GM12878 (cell line): ENCODE measurements at regions not wholly inside any gene's neighbourhood (a gene's known extent, or its start where the extent isn't known, plus 50 kb on each side); places are given as distances from the start of the nearest gene placed in this dataset.
A peak's percentile ranks its signal among the peaks of the same experiment; 100 is the strongest.

ENCODE experiments used
- IKZF1 ChIP-seq: fragments of 450-650 bp; conservative IDR thresholded peaks from 2 replicates; pipeline ENCODE4 v1.6.1; 2017; ENCODE audit warnings: antibody characterized with exemption, mild to moderate bottlenecking
- MTA2 ChIP-seq: fragments of 450-650 bp; IDR thresholded peaks from 2 replicates; pipeline ENCODE4 v1.6.1; 2016; ENCODE audit warnings: low read depth, mild to moderate bottlenecking, moderate library complexity
- NBN ChIP-seq: fragments of 450-650 bp; IDR thresholded peaks from 2 replicates; pipeline ENCODE4 v1.6.1; 2016
- NR2C2 ChIP-seq: IDR thresholded peaks from 2 replicates; pipeline ENCODE4 v1.6.1; 2011; ENCODE audit warnings: borderline replicate concordance, low read depth; ENCODE audit not compliant: control insufficient read depth, insufficient read length
- NRF1 ChIP-seq: conservative IDR thresholded peaks from 2 replicates; pipeline ENCODE4 v1.6.1; 2011; ENCODE audit warnings: mild to moderate bottlenecking, low read depth, low read length, improper control_type of control experiment
- PML ChIP-seq: IDR thresholded peaks from 2 replicates; pipeline ENCODE4 v1.6.1; 2012; ENCODE audit warnings: low read length, inconsistent platforms
- POLR2AphosphoS2 ChIP-seq: IDR thresholded peaks from 2 replicates; pipeline ENCODE4 v1.6.1; 2011; ENCODE audit warnings: low read depth, mild to moderate bottlenecking, low read length, improper control_type of control experiment, moderate library complexity
- RAD21 ChIP-seq: IDR thresholded peaks from 2 replicates; pipeline ENCODE4 v1.6.1; 2011; ENCODE audit warnings: mild to moderate bottlenecking, low read depth, low read length, moderate library complexity; ENCODE audit not compliant: insufficient read depth
- RUNX3 ChIP-seq: IDR thresholded peaks from 2 replicates; pipeline ENCODE4 v1.6.1; 2012; ENCODE audit warnings: low read length, inconsistent platforms
- SP1 ChIP-seq: IDR thresholded peaks from one replicate; pipeline ENCODE4 v1.6.1; 2011; ENCODE audit warnings: low read depth, low read length
- STAT1 ChIP-seq: fragments of 450-650 bp; conservative IDR thresholded peaks from 2 replicates; pipeline ENCODE4 v1.6.1; 2014; ENCODE audit warnings: antibody characterized with exemption, mild to moderate bottlenecking
- SUZ12 ChIP-seq: fragments of 200-600 bp; sonication (generic); IDR thresholded peaks from one replicate; pipeline ENCODE4 v1.6.1; 2018; ENCODE audit warnings: antibody characterized with exemption, mild to moderate bottlenecking; ENCODE audit not compliant: unreplicated experiment
- TAF1 ChIP-seq: IDR thresholded peaks from 2 replicates; pipeline ENCODE4 v1.6.1; 2011; ENCODE audit warnings: mild to moderate bottlenecking, low read depth, low read length, borderline replicate concordance
- WRNIP1 ChIP-seq: IDR thresholded peaks from 2 replicates; pipeline ENCODE4 v1.6.1; 2011; ENCODE audit warnings: low read depth, low read length, improper control_type of control experiment, borderline replicate concordance
- ZNF274 ChIP-seq: IDR thresholded peaks from one replicate; pipeline ENCODE4 v1.8.0; 2011; ENCODE audit not compliant: insufficient read length, insufficient read depth
- TF ChIP-seq, protein P1 (sequence below): fragments of 450-650 bp; IDR thresholded peaks from 2 replicates; pipeline ENCODE4 v1.6.1; 2018; ENCODE audit warnings: mild to moderate bottlenecking, low read depth, moderate library complexity; ENCODE audit not compliant: partially characterized antibody
- TF ChIP-seq, protein P2 (sequence below): IDR thresholded peaks from 2 replicates; pipeline ENCODE4 v1.6.1; 2012; ENCODE audit warnings: low read depth, low read length, improper control_type of control experiment
- TF ChIP-seq, protein P3 (sequence below): fragments of 450-650 bp; IDR thresholded peaks from 2 replicates; pipeline ENCODE4 v1.6.1; 2016; ENCODE audit warnings: mild to moderate bottlenecking
- TF ChIP-seq, protein P4 (sequence below): IDR thresholded peaks from 2 replicates; pipeline ENCODE4 v1.6.1; 2012; ENCODE audit warnings: low read length, inconsistent platforms

DNA sequence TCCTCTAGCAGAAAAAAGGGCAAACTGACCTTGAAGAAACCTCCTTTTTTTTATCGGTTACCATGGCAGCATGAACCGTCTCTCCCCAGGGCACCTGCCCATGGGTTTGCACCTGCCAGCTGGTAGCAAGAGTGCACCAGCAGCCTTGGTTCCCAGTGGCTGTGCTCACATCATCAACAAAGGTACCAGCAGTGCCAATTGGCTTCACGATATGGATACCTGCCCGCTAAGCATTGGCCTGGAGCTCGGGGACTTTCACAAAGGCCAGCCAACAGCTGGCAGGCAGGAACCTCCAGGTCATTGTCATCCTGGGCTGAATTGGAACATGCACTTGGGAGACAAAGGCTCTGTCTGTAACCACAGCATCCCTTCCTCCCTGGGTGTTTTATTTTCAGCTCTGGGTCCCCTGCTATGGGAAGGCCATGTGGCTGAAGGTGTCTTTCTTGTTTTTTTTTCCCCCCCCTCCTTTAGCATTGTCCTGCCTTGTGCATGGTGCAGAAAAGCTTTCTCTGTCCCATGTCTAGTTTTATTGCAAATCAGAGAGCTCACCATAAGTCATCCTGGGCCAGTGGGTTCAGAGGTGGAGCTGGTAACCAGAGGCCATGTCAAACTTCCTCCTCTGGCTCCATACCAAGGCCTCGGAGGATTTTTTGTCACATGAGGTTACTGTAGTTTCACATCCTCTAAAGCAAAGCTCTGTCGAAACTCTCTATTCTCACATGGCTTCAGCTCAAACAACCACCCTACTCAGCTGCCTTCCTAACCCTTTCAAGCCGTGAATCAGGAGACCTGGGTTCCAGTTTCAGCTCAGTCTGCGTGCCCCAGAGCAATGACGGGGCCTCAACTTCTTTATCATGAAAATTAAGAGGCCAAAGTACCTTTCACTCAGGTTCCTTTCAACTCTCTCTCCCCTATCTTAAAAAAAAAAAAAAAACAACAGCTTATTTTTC is 145.5 kb upstream of the MAP3K1 start (continued):
- TF ChIP-seq, protein P1, sequence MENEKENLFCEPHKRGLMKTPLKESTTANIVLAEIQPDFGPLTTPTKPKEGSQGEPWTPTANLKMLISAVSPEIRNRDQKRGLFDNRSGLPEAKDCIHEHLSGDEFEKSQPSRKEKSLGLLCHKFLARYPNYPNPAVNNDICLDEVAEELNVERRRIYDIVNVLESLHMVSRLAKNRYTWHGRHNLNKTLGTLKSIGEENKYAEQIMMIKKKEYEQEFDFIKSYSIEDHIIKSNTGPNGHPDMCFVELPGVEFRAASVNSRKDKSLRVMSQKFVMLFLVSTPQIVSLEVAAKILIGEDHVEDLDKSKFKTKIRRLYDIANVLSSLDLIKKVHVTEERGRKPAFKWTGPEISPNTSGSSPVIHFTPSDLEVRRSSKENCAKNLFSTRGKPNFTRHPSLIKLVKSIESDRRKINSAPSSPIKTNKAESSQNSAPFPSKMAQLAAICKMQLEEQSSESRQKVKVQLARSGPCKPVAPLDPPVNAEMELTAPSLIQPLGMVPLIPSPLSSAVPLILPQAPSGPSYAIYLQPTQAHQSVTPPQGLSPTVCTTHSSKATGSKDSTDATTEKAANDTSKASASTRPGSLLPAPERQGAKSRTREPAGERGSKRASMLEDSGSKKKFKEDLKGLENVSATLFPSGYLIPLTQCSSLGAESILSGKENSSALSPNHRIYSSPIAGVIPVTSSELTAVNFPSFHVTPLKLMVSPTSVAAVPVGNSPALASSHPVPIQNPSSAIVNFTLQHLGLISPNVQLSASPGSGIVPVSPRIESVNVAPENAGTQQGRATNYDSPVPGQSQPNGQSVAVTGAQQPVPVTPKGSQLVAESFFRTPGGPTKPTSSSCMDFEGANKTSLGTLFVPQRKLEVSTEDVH, result no peak
- TF ChIP-seq SP1 (peak; percentile 29), ZNF274 (no peak), NRF1 (no peak), STAT1 (no peak), RUNX3 (peak; percentile 75), TAF1 (no peak), RAD21 (no peak; the same call in 1 of the 2 replicates), MTA2 (peak; percentile 86), PML (peak; percentile 30; the same call in 1 of the 2 replicates), NR2C2 (no peak), SUZ12 (no peak), NBN (peak; percentile 94), IKZF1 (peak; percentile 93), POLR2AphosphoS2 (no peak), WRNIP1 (0 out of 2 replicates have a peak, but pooled peaks have one; percentile 72)
- TF ChIP-seq, protein P2, sequence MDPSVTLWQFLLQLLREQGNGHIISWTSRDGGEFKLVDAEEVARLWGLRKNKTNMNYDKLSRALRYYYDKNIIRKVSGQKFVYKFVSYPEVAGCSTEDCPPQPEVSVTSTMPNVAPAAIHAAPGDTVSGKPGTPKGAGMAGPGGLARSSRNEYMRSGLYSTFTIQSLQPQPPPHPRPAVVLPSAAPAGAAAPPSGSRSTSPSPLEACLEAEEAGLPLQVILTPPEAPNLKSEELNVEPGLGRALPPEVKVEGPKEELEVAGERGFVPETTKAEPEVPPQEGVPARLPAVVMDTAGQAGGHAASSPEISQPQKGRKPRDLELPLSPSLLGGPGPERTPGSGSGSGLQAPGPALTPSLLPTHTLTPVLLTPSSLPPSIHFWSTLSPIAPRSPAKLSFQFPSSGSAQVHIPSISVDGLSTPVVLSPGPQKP, result no peak
- TF ChIP-seq, protein P3, sequence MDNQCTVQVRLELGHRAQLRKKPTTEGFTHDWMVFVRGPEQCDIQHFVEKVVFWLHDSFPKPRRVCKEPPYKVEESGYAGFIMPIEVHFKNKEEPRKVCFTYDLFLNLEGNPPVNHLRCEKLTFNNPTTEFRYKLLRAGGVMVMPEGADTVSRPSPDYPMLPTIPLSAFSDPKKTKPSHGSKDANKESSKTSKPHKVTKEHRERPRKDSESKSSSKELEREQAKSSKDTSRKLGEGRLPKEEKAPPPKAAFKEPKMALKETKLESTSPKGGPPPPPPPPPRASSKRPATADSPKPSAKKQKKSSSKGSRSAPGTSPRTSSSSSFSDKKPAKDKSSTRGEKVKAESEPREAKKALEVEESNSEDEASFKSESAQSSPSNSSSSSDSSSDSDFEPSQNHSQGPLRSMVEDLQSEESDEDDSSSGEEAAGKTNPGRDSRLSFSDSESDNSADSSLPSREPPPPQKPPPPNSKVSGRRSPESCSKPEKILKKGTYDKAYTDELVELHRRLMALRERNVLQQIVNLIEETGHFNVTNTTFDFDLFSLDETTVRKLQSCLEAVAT, result peak; percentile 85
- TF ChIP-seq, protein P4, sequence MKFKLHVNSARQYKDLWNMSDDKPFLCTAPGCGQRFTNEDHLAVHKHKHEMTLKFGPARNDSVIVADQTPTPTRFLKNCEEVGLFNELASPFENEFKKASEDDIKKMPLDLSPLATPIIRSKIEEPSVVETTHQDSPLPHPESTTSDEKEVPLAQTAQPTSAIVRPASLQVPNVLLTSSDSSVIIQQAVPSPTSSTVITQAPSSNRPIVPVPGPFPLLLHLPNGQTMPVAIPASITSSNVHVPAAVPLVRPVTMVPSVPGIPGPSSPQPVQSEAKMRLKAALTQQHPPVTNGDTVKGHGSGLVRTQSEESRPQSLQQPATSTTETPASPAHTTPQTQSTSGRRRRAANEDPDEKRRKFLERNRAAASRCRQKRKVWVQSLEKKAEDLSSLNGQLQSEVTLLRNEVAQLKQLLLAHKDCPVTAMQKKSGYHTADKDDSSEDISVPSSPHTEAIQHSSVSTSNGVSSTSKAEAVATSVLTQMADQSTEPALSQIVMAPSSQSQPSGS, result peak; percentile 60; the same call in 1 of the 2 replicates
